GM12878 (cell line): ENCODE measurements at regions not wholly inside any gene's neighbourhood (a gene's known extent, or its start where the extent isn't known, plus 50 kb on each side); places are given as distances from the start of the nearest gene placed in this dataset.
A peak's percentile ranks its signal among the peaks of the same experiment; 100 is the strongest.
"Not testable (repeated sequence)": the region's sequence is repeated elsewhere in the genome, so short reads cannot be mapped to it uniquely, and the experiment has no call there.

Experiments used
- ATAC-seq: fragments of 200-7000 bp; cut with Tn5 transposase; 3 replicates; pipeline ENCODE4 v1.9.1; 2020; ENCODE audit warnings: mild to moderate bottlenecking, moderate library complexity
- BruUV-seq: library from RNA; stranded (reverse); fragments of 400-500 nt; replicated peaks from 2 replicates; lab custom pipeline; 2021; lab: Mats Ljungman, UMichigan
- CTCF ChIA-PET: fragments of 300-600 bp; sonication (Branson Sonifier 250); formaldehyde crosslinking; extraction: SDS; loops from one replicate; lab custom pipeline; 2021; ENCODE audit warnings: inconsistent platforms; lab: Yijun Ruan, JAX
- POLR2A ChIA-PET: fragments of 350-600 bp; formaldehyde crosslinking; extraction: SDS; loops from one replicate; lab custom pipeline; 2021; ENCODE audit warnings: inconsistent platforms; lab: Charles Lee
- RAD21 ChIA-PET: fragments of 300-600 bp; sonication (Branson Sonifier 250); formaldehyde crosslinking; loops from one replicate; lab custom pipeline; 2023; ENCODE audit warnings: antibody characterized with exemption; ENCODE audit not compliant: unreplicated experiment; lab: Charles Lee
- SMC1A ChIA-PET: fragments of 300-600 bp; sonication (Branson Sonifier 250); formaldehyde crosslinking; loops from one replicate; lab custom pipeline; 2023; ENCODE audit not compliant: unreplicated experiment, uncharacterized antibody; lab: Charles Lee
- DNase-seq: peaks from one replicate; pipeline ENCODE4 v3.0.0-alpha.2; 2011; ENCODE audit warnings: low read depth, low spot score
- FAIRE-seq: peaks from 3 replicates; lab custom pipeline; 2011; peaks lifted over from hg19 to GRCh38; lab: Jason Lieb, UNC
- H2AFZ ChIP-seq: 2 replicates; pipeline ENCODE4 v1.6.0; 2011; ENCODE audit warnings: low read depth, low read length, control low read depth; ENCODE audit not compliant: control insufficient read depth
- H3K27ac ChIP-seq: 2 replicates; pipeline ENCODE4 v1.5.1; 2011; ENCODE audit warnings: control low read depth; ENCODE audit not compliant: control insufficient read depth, insufficient read depth
- H3K27me3 ChIP-seq, 2 experiments: replicated peaks in 1 of 2; 2 replicates each; pipeline versions ENCODE4 v1.6.0 to v1.6.1; 2011; ENCODE audit warnings: low read length in 1 of 2; ENCODE audit not compliant: control insufficient read depth in 2 of 2, insufficient read depth in 2 of 2
- H3K36me3 ChIP-seq, 2 experiments: 2 replicates each; pipeline ENCODE4 v1.5.1; 2011; ENCODE audit warnings: low read length in 1 of 2; ENCODE audit not compliant: control insufficient read depth in 2 of 2, insufficient read depth in 2 of 2
- H3K4me1 ChIP-seq: 2 replicates; pipeline ENCODE4 v1.6.1; 2011; ENCODE audit warnings: mild to moderate bottlenecking, low read length, moderate library complexity, mixed read lengths; ENCODE audit not compliant: control insufficient read depth, insufficient read depth
- H3K4me2 ChIP-seq: 2 replicates; pipeline ENCODE4 v1.6.0; 2011; ENCODE audit warnings: control low read depth; ENCODE audit not compliant: control insufficient read depth, insufficient read depth
- H3K4me3 ChIP-seq: fragments of 200-600 bp; sonication (generic); 2 replicates; pipeline ENCODE4 v1.5.1; 2016
- H3K79me2 ChIP-seq: 2 replicates; pipeline ENCODE4 v1.6.0; 2011; ENCODE audit warnings: low read length; ENCODE audit not compliant: control insufficient read depth, insufficient read depth
- H3K9ac ChIP-seq: 2 replicates; pipeline ENCODE4 v1.8.0; 2011; ENCODE audit warnings: low read length, control low read depth, mixed read lengths; ENCODE audit not compliant: control insufficient read depth, insufficient read depth
- H3K9me3 ChIP-seq: replicated peaks from 3 replicates; pipeline ENCODE4 v1.5.1; 2011; ENCODE audit warnings: mild to moderate bottlenecking, low read length; ENCODE audit not compliant: control insufficient read depth, insufficient read depth
- H4K20me1 ChIP-seq: 2 replicates; pipeline ENCODE4 v1.6.0; 2011; ENCODE audit not compliant: control insufficient read depth, insufficient read depth
- WGBS: methylation state at CpG from one replicate; pipeline ENCODE4 v1.1.6; 2016; ENCODE audit warnings: low lambda C conversion rate; ENCODE audit not compliant: insufficient replicate concordance, insufficient coverage; ENCODE audit errors: missing lambda C conversion rate; 5-methylcytosine and 5-hydroxymethylcytosine counted together
- in situ Hi-C: fragments of 300-500 bp; cut with MboI; formaldehyde crosslinking; loops from 9 replicates; pipeline ENCODE4 v1.14.3; 2018; ENCODE audit warnings: mixed read lengths
- intact Hi-C: fragments of 100-400 bp; cut with micrococcal nuclease; formaldehyde crosslinking; loops from one replicate; pipeline ENCODE4 v1.14.2; 2022; ENCODE audit not compliant: unreplicated experiment

- H4K20me1 ChIP-seq, RAD21 ChIA-PET, CTCF ChIA-PET, BruUV-seq, in situ Hi-C loops, H3K4me3 ChIP-seq, H3K9me3 ChIP-seq, DNase-seq, FAIRE-seq, H2AFZ ChIP-seq, H3K36me3 ChIP-seq, H3K9ac ChIP-seq, H3K4me2 ChIP-seq, SMC1A ChIA-PET, H3K4me1 ChIP-seq, POLR2A ChIA-PET, intact Hi-C loops, H3K79me2 ChIP-seq, H3K27ac ChIP-seq, H3K27me3 ChIP-seq: not testable (repeated sequence)
- peak; percentile 36; the same call in 2 of the 3 replicates for ATAC-seq
These were observed 57.9 kb upstream of the GOLGA8O start for GRCh38 chr15:32513378-32513777.

- H3K27me3 ChIP-seq, in situ Hi-C loops, H3K9me3 ChIP-seq, H4K20me1 ChIP-seq, POLR2A ChIA-PET, intact Hi-C loops, H3K9ac ChIP-seq, H3K36me3 ChIP-seq, ATAC-seq, RAD21 ChIA-PET, BruUV-seq, H2AFZ ChIP-seq, SMC1A ChIA-PET, H3K27ac ChIP-seq, FAIRE-seq, CTCF ChIA-PET, H3K4me1 ChIP-seq, H3K79me2 ChIP-seq, H3K4me3 ChIP-seq, H3K4me2 ChIP-seq, DNase-seq: not testable (repeated sequence)
These were observed 54.6 kb upstream of the GOLGA8O start for GRCh38 chr15:32510027-32510426.

GRCh38 chr15:32508081-32508480 is 52.6 kb upstream of the GOLGA8O start:
- H3K9ac ChIP-seq, DNase-seq, H3K27ac ChIP-seq, BruUV-seq, POLR2A ChIA-PET, FAIRE-seq, H3K4me1 ChIP-seq, H2AFZ ChIP-seq, ATAC-seq, H4K20me1 ChIP-seq, intact Hi-C loops, in situ Hi-C loops, H3K9me3 ChIP-seq, SMC1A ChIA-PET, H3K4me3 ChIP-seq, H3K27me3 ChIP-seq, H3K79me2 ChIP-seq, RAD21 ChIA-PET, H3K4me2 ChIP-seq, H3K36me3 ChIP-seq, CTCF ChIA-PET: not testable (repeated sequence)
- no CpG with 5 or more reads among the region's 7 CpGs for WGBS

DNA sequence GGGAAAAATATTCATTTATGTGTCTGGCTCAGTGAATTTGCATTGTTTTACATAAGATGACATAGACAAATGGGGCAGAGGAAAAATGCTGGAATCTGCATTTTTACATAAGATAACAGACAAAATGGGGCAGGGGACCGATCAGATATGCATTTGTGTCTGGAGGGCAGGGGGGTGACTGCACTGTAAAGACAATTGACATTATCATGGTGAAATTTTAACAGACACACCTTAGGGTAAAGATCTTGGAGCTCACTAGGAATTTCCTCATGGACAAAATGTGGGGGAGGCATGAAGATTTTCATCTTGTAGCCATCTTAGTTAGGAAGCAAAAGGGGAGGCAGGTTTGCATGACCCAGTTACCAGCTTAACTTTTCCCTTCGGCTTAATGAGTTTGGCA is 51.4 kb upstream of the GOLGA8O start:
- BruUV-seq, H2AFZ ChIP-seq, ATAC-seq, FAIRE-seq, H3K9me3 ChIP-seq, H4K20me1 ChIP-seq, in situ Hi-C loops, CTCF ChIA-PET, H3K4me3 ChIP-seq, RAD21 ChIA-PET, intact Hi-C loops, SMC1A ChIA-PET, H3K9ac ChIP-seq, DNase-seq, H3K79me2 ChIP-seq, H3K36me3 ChIP-seq, H3K4me1 ChIP-seq, H3K27me3 ChIP-seq, H3K4me2 ChIP-seq, H3K27ac ChIP-seq, POLR2A ChIA-PET: not testable (repeated sequence)
- no CpG with 5 or more reads among the region's 2 CpGs for WGBS
